ENCODE measurements at regions not wholly inside any gene's neighbourhood (a gene's known extent, or its start where the extent isn't known, plus 50 kb on each side); places are given as distances from the start of the nearest gene placed in this dataset.
"Not testable (repeated sequence)": the region's sequence is repeated elsewhere in the genome, so short reads cannot be mapped to it uniquely, and the experiment has no call there.

DNA sequence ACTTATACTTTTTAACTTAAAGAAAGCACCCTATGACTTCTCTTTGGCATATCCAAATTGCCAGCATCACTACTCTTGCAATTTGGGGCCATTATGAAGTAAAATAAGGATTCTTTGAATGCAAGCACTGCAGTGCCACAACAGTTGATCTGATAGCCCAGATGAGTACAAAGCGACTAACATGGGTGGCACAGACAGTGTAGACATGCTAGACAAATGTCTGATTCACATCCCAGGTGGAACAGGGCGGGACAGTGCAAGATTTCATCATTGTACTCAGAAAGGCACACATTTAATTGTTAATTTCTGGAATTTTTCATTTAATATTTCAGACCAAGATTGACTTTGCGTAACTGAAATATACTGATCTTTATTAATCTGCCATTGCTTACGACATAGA is 68.5 kb upstream of the MTLN start:
- H4K20me1 ChIP-seq (replicated peaks; ENCODE audit: control insufficient read depth, insufficient read depth, low read length); FAIRE-seq; H3K4me3 ChIP-seq; H3K27ac ChIP-seq (ENCODE audit: extremely low read depth, low read depth, low read length); H2AFZ ChIP-seq (ENCODE audit: low read depth, low read length); H3K4me2 ChIP-seq (ENCODE audit: insufficient read depth, low read length); ATAC-seq; DNase-seq (ENCODE audit: extremely low read depth in 1 of 4, low spot score in 3 of 4); H3K4me1 ChIP-seq (replicated peaks in 1 of 2; ENCODE audit: control insufficient read depth in 2 of 2, insufficient read depth in 2 of 2, low read length in 2 of 2); in situ Hi-C loops (cut with MboI); H3K27me3 ChIP-seq (ENCODE audit: control insufficient read depth in 2 of 2, insufficient read depth in 2 of 2, low read length in 2 of 2); H3K9me3 ChIP-seq (replicated peaks; ENCODE audit: control insufficient read depth, insufficient read depth, low read depth, low read length); POLR2A ChIA-PET; H3K9me1 ChIP-seq (ENCODE audit: control insufficient read depth, insufficient read depth, low read length); BruUV-seq (replicated peaks); H3K79me2 ChIP-seq (ENCODE audit: control insufficient read depth, insufficient read depth, low read length); H3K36me3 ChIP-seq (ENCODE audit: control insufficient read depth, insufficient read depth, low read length); CTCF ChIA-PET (ENCODE audit: low intra/inter-chr PET ratio); H3K9ac ChIP-seq (ENCODE audit: insufficient read depth in 1 of 2, low read depth in 2 of 2, low read length in 2 of 2); intact Hi-C loops (cut with micrococcal nuclease): not testable (repeated sequence)
- 7% methylated on average over 2 of the region's 4 CpGs for WGBS (ENCODE audit: insufficient coverage, low coverage, missing lambda C conversion rate)

DNA sequence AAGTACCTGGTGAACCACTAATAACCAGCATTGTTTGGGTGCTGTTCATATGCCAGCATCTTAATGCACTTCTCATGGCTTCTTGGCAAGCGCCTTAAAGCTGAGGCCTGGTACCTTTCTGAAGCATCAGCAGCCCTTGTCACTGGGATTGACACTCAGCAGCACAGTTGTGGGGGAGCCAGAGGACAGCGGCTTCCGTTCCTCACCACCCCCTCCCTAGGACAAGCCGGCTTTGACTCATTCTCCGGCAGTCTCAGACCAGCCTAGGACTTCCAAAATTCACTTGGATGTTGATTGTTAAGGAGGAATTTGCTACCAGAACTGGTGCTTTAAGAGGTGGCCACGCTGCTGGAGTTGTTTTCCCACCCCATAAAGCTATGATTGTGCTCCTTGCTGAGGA is 64.7 kb upstream of the MTLN start:
- POLR2A ChIA-PET = not testable (repeated sequence)

DNA sequence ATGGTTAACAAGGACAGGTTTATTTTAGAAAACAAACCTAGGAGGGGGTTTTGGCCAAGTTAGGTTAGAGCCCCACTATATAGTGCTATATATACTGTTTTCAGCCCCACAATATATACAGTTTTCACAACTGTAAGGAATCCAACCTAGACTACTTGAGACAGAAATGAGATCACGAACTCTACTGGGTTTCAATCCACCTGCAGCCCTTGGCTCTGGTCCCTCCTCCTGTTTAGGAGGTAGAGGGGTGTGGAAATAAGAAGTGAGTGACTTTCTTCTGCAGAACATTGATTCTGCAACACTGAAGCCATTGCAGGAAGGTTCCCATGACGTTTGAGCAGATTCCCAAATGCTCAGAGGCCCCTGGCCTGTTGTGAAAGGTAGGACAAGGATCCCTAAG is 63.7 kb upstream of the MTLN start:
- H3K9me3 ChIP-seq (replicated peaks; ENCODE audit: control insufficient read depth, insufficient read depth, low read depth, low read length); FAIRE-seq; H3K27ac ChIP-seq (ENCODE audit: extremely low read depth, low read depth, low read length); H3K27me3 ChIP-seq (ENCODE audit: control insufficient read depth in 2 of 2, insufficient read depth in 2 of 2, low read length in 2 of 2); H3K9ac ChIP-seq (ENCODE audit: insufficient read depth in 1 of 2, low read depth in 2 of 2, low read length in 2 of 2); POLR2A ChIA-PET; H3K79me2 ChIP-seq (ENCODE audit: control insufficient read depth, insufficient read depth, low read length); BruUV-seq (replicated peaks); CTCF ChIA-PET (ENCODE audit: low intra/inter-chr PET ratio); H4K20me1 ChIP-seq (replicated peaks; ENCODE audit: control insufficient read depth, insufficient read depth, low read length); DNase-seq (ENCODE audit: extremely low read depth in 1 of 4, low spot score in 3 of 4); intact Hi-C loops (cut with micrococcal nuclease); H3K4me3 ChIP-seq; H3K4me1 ChIP-seq (replicated peaks in 1 of 2; ENCODE audit: control insufficient read depth in 2 of 2, insufficient read depth in 2 of 2, low read length in 2 of 2); H3K9me1 ChIP-seq (ENCODE audit: control insufficient read depth, insufficient read depth, low read length); ATAC-seq; H3K4me2 ChIP-seq (ENCODE audit: insufficient read depth, low read length); H2AFZ ChIP-seq (ENCODE audit: low read depth, low read length); H3K36me3 ChIP-seq (ENCODE audit: control insufficient read depth, insufficient read depth, low read length): not testable (repeated sequence)
- 0% methylated on average over 1 of the region's 2 CpGs for WGBS (ENCODE audit: insufficient coverage, low coverage, missing lambda C conversion rate)
- in situ Hi-C loops (cut with MboI) = loop anchor here (5.0 kb wide), 1 partner anchor 179 kb away; no protein-coding TSS in a partner anchor

More for the DNA sequence above, 64.7 kb upstream of the MTLN start:
- H3K9me3 ChIP-seq (replicated peaks; ENCODE audit: control insufficient read depth, insufficient read depth, low read depth, low read length); H3K4me1 ChIP-seq (replicated peaks in 1 of 2; ENCODE audit: control insufficient read depth in 2 of 2, insufficient read depth in 2 of 2, low read length in 2 of 2); H3K9ac ChIP-seq (ENCODE audit: insufficient read depth in 1 of 2, low read depth in 2 of 2, low read length in 2 of 2); H3K4me3 ChIP-seq; FAIRE-seq; H3K36me3 ChIP-seq (ENCODE audit: control insufficient read depth, insufficient read depth, low read length); H3K79me2 ChIP-seq (ENCODE audit: control insufficient read depth, insufficient read depth, low read length); H3K9me1 ChIP-seq (ENCODE audit: control insufficient read depth, insufficient read depth, low read length); ATAC-seq; intact Hi-C loops (cut with micrococcal nuclease); CTCF ChIA-PET (ENCODE audit: low intra/inter-chr PET ratio); H3K4me2 ChIP-seq (ENCODE audit: insufficient read depth, low read length); H2AFZ ChIP-seq (ENCODE audit: low read depth, low read length); H3K27me3 ChIP-seq (ENCODE audit: control insufficient read depth in 2 of 2, insufficient read depth in 2 of 2, low read length in 2 of 2); H3K27ac ChIP-seq (ENCODE audit: extremely low read depth, low read depth, low read length); BruUV-seq (replicated peaks); H4K20me1 ChIP-seq (replicated peaks; ENCODE audit: control insufficient read depth, insufficient read depth, low read length); DNase-seq (ENCODE audit: extremely low read depth in 1 of 4, low spot score in 3 of 4): not testable (repeated sequence)
- in situ Hi-C loops (cut with MboI) = loop anchor here (5.0 kb wide), 1 partner anchor 180 kb away; no protein-coding TSS in a partner anchor
- no CpG with 5 or more reads among the region's 6 CpGs for WGBS (ENCODE audit: insufficient coverage, low coverage, missing lambda C conversion rate)

DNA sequence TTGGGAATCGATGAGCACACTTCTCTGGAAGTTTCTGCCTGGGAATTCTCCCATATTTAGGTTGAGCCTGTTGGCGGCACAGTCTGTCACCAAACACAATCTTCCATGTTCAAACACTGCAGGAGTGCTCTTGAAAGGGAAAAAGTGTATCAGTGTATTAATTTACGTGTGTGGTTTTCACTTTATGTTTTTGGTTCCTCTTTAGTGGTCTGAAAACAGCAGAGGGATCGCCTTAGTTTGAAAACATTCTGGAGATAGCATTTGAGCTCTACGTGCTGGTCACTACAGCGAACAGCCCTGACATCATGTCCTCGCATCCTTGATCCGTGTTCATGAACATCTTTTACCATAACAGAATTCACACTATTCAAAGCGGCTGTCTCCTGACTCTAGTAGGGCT is 57.3 kb upstream of the MTLN start:
- H3K9me3 ChIP-seq (replicated peaks; ENCODE audit: control insufficient read depth, insufficient read depth, low read depth, low read length); in situ Hi-C loops (cut with MboI); H3K36me3 ChIP-seq (ENCODE audit: control insufficient read depth, insufficient read depth, low read length); H3K79me2 ChIP-seq (ENCODE audit: control insufficient read depth, insufficient read depth, low read length); H3K9me1 ChIP-seq (ENCODE audit: control insufficient read depth, insufficient read depth, low read length); H3K27ac ChIP-seq (ENCODE audit: extremely low read depth, low read depth, low read length); H3K4me1 ChIP-seq (replicated peaks in 1 of 2; ENCODE audit: control insufficient read depth in 2 of 2, insufficient read depth in 2 of 2, low read length in 2 of 2); H3K27me3 ChIP-seq (ENCODE audit: control insufficient read depth in 2 of 2, insufficient read depth in 2 of 2, low read length in 2 of 2); H2AFZ ChIP-seq (ENCODE audit: low read depth, low read length); intact Hi-C loops (cut with micrococcal nuclease); POLR2A ChIA-PET; DNase-seq (ENCODE audit: extremely low read depth in 1 of 4, low spot score in 3 of 4); ATAC-seq; BruUV-seq (replicated peaks); H3K9ac ChIP-seq (ENCODE audit: insufficient read depth in 1 of 2, low read depth in 2 of 2, low read length in 2 of 2); H3K4me2 ChIP-seq (ENCODE audit: insufficient read depth, low read length); FAIRE-seq; H3K4me3 ChIP-seq; H4K20me1 ChIP-seq (replicated peaks; ENCODE audit: control insufficient read depth, insufficient read depth, low read length); CTCF ChIA-PET (ENCODE audit: low intra/inter-chr PET ratio): not testable (repeated sequence)
- WGBS (ENCODE audit: insufficient coverage, low coverage, missing lambda C conversion rate) = 2% methylated on average over 5 of the region's 9 CpGs

Data from K562 (cell line).